Stimulated activated CD4-positive, alpha-beta T cell treated with anti-CD3 and anti-CD28 coated beads, TNF-alpha, amount 100 ng/mL, for 24 hours (primary cell): ENCODE measurements at regions not wholly inside any gene's neighbourhood (a gene's known extent, or its start where the extent isn't known, plus 50 kb on each side); places are given as distances from the start of the nearest gene placed in this dataset.
"Not testable (repeated sequence)": the region's sequence is repeated elsewhere in the genome, so short reads cannot be mapped to it uniquely, and the experiment has no call there.

Source experiments
- DNase-seq, 3 experiments: peaks; one replicate each; pipeline ENCODE4 v3.0.0-alpha.2; 2020; ENCODE audit warnings: low read depth in 3 of 3

- not testable (repeated sequence) for DNase-seq
Measured at GRCh38 chr9:97248252-97248651, 59.2 kb upstream of the CCDC180 start.

GRCh38 chr9:97243606-97244005 is 63.9 kb upstream of the CCDC180 start:
- DNase-seq: no peak

- not testable (repeated sequence) for DNase-seq
Measured at GRCh38 chr9:97241430-97241829, 66.0 kb upstream of the CCDC180 start.

- peak; percentile 49 to 70 (median 51) for DNase-seq
Measured at GRCh38 chr9:97237951-97238889, 69.2 kb upstream of the CCDC180 start.

GRCh38 chr9:97237311-97237786 is 70.1 kb upstream of the CCDC180 start:
- DNase-seq: no peak

- DNase-seq: not testable (repeated sequence)
Measured at GRCh38 chr9:97233009-97233400, 74.5 kb upstream of the CCDC180 start.

GRCh38 chr9:97232060-97233008 is 75.1 kb upstream of the CCDC180 start:
- DNase-seq: not testable (repeated sequence)

- not testable (repeated sequence) for DNase-seq
Measured at GRCh38 chr9:97222393-97222792, 85.1 kb upstream of the CCDC180 start.

- peak; percentile 11 to 54 (median 14) for DNase-seq
Measured at GRCh38 chr9:97221478-97222355, 85.7 kb upstream of the CCDC180 start.

GRCh38 chr9:97220894-97221477 is 86.5 kb upstream of the CCDC180 start:
- no peak for DNase-seq

- DNase-seq: not testable (repeated sequence)
Measured at GRCh38 chr9:97220396-97220795, 87.1 kb upstream of the CCDC180 start.

- not testable (repeated sequence) for DNase-seq
Measured at GRCh38 chr9:97219443-97220140, 87.9 kb upstream of the CCDC180 start.

- not testable (repeated sequence) for DNase-seq
Measured at GRCh38 chr9:97215127-97215526, 92.3 kb upstream of the CCDC180 start.

- DNase-seq: not testable (repeated sequence)
Measured at GRCh38 chr9:97214556-97214955, 92.9 kb upstream of the CCDC180 start.

- DNase-seq: not testable (repeated sequence)
Measured at GRCh38 chr9:97199683-97200082, 107.8 kb upstream of the CCDC180 start.

GRCh38 chr9:97193767-97194166 is 113.7 kb upstream of the CCDC180 start:
- not testable (repeated sequence) for DNase-seq

GRCh38 chr9:97188545-97188944 is 118.9 kb upstream of the CCDC180 start:
- no peak for DNase-seq

GRCh38 chr9:97187706-97188105 is 119.8 kb upstream of the CCDC180 start:
- not testable (repeated sequence) for DNase-seq

- no peak for DNase-seq
Measured at GRCh38 chr9:97186493-97186892, 121.0 kb upstream of the CCDC180 start.

GRCh38 chr9:97182532-97182931 is 124.9 kb upstream of the CCDC180 start:
- not testable (repeated sequence) for DNase-seq
